ENCODE measurements at regions not wholly inside any gene's neighbourhood (a gene's known extent, or its start where the extent isn't known, plus 50 kb on each side); places are given as distances from the start of the nearest gene placed in this dataset.

- DNase-seq (ENCODE audit: low read depth) = no peak
Measured at GRCh38 chr10:111745982-111746381, 437.6 kb downstream of the GPAM start.

- DNase-seq (ENCODE audit: low read depth) = no peak
Measured at GRCh38 chr10:111747751-111748150, 435.8 kb downstream of the GPAM start.

GRCh38 chr10:111748184-111748583, 435.4 kb downstream of the GPAM start:
- no peak for DNase-seq (ENCODE audit: low read depth)

GRCh38 chr10:111750165-111750849, 433.3 kb downstream of the GPAM start:
- DNase-seq (ENCODE audit: low read depth) = no peak

- DNase-seq (ENCODE audit: low read depth) = no peak
Measured at GRCh38 chr10:111756217-111757061, 427.1 kb downstream of the GPAM start.

- DNase-seq (ENCODE audit: low read depth) = no peak
Measured at GRCh38 chr10:111758593-111758992, 425.0 kb downstream of the GPAM start.

- DNase-seq (ENCODE audit: low read depth) = no peak
Measured at GRCh38 chr10:111762114-111762513, 421.5 kb downstream of the GPAM start.

- no peak for DNase-seq (ENCODE audit: low read depth)
Measured at GRCh38 chr10:111765216-111765615, 418.3 kb downstream of the GPAM start.

GRCh38 chr10:111766464-111766863, 417.1 kb downstream of the GPAM start:
- DNase-seq (ENCODE audit: low read depth) = no peak

- DNase-seq (ENCODE audit: low read depth) = no peak
Measured at GRCh38 chr10:111767661-111768060, 415.9 kb downstream of the GPAM start.

GRCh38 chr10:111773950-111774349, 409.6 kb downstream of the GPAM start:
- DNase-seq (ENCODE audit: low read depth) = no peak

- no peak for DNase-seq (ENCODE audit: low read depth)
Measured at GRCh38 chr10:111774486-111774885, 409.1 kb downstream of the GPAM start.

GRCh38 chr10:111784436-111784835, 399.1 kb downstream of the GPAM start:
- DNase-seq (ENCODE audit: low read depth) = no peak

- DNase-seq (ENCODE audit: low read depth) = no peak
Measured at GRCh38 chr10:111784946-111785465, 398.6 kb downstream of the GPAM start.

- DNase-seq (ENCODE audit: low read depth) = no peak
Measured at GRCh38 chr10:111785921-111786320, 397.6 kb downstream of the GPAM start.

- no peak for DNase-seq (ENCODE audit: low read depth)
Measured at GRCh38 chr10:111789821-111790220, 393.7 kb downstream of the GPAM start.

- DNase-seq (ENCODE audit: low read depth) = no peak
Measured at GRCh38 chr10:111801841-111802240, 381.7 kb downstream of the GPAM start.

GRCh38 chr10:111804781-111805180, 378.8 kb downstream of the GPAM start:
- no peak for DNase-seq (ENCODE audit: low read depth)

- DNase-seq (ENCODE audit: low read depth) = no peak
Measured at GRCh38 chr10:111811517-111811916, 372.0 kb downstream of the GPAM start.

GRCh38 chr10:111820471-111820870, 363.1 kb downstream of the GPAM start:
- DNase-seq (ENCODE audit: low read depth) = no peak

- DNase-seq (ENCODE audit: low read depth) = no peak
Measured at GRCh38 chr10:111821871-111822270, 361.7 kb downstream of the GPAM start.

- DNase-seq (ENCODE audit: low read depth) = no peak
Measured at GRCh38 chr10:111822661-111823060, 360.9 kb downstream of the GPAM start.

GRCh38 chr10:111824128-111824527, 359.4 kb downstream of the GPAM start:
- DNase-seq (ENCODE audit: low read depth) = no peak
